WERI-Rb-1 (cell line): ENCODE measurements at regions not wholly inside any gene's neighbourhood (a gene's known extent, or its start where the extent isn't known, plus 50 kb on each side); places are given as distances from the start of the nearest gene placed in this dataset.

Experiments
- DNase-seq: peaks from one replicate; pipeline ENCODE4 v3.0.0-alpha.2; 2020
- H3K27ac ChIP-seq: fragments of 250-450 bp; sonication (Bioruptor Pico); 2 replicates; pipeline ENCODE4 v1.5.1; 2020; ENCODE audit warnings: mild to moderate bottlenecking, moderate library complexity
- H3K27me3 ChIP-seq: fragments of 250-450 bp; sonication (Bioruptor Pico); 2 replicates; pipeline ENCODE4 v1.5.1; 2021; ENCODE audit warnings: mild to moderate bottlenecking, low read depth, moderate library complexity; ENCODE audit not compliant: insufficient read depth, severe bottlenecking
- H3K36me3 ChIP-seq: fragments of 250-450 bp; sonication (Bioruptor Pico); 2 replicates; pipeline ENCODE4 v1.5.1; 2020; ENCODE audit warnings: mild to moderate bottlenecking, moderate library complexity
- H3K4me3 ChIP-seq: 2 replicates; pipeline ENCODE4 v1.5.1; 2011; ENCODE audit warnings: low read depth, mild to moderate bottlenecking, control low read depth, low read length
- H3K9me3 ChIP-seq: fragments of 250-450 bp; sonication (Bioruptor Pico); 2 replicates; pipeline ENCODE4 v1.5.1; 2021; ENCODE audit warnings: mild to moderate bottlenecking, moderate library complexity; ENCODE audit not compliant: severe bottlenecking
- CTCF ChIP-seq: IDR thresholded peaks from 2 replicates; pipeline ENCODE4 v1.5.1; 2011; ENCODE audit warnings: low read depth, mild to moderate bottlenecking, control low read depth, inconsistent platforms, low read length

DNA sequence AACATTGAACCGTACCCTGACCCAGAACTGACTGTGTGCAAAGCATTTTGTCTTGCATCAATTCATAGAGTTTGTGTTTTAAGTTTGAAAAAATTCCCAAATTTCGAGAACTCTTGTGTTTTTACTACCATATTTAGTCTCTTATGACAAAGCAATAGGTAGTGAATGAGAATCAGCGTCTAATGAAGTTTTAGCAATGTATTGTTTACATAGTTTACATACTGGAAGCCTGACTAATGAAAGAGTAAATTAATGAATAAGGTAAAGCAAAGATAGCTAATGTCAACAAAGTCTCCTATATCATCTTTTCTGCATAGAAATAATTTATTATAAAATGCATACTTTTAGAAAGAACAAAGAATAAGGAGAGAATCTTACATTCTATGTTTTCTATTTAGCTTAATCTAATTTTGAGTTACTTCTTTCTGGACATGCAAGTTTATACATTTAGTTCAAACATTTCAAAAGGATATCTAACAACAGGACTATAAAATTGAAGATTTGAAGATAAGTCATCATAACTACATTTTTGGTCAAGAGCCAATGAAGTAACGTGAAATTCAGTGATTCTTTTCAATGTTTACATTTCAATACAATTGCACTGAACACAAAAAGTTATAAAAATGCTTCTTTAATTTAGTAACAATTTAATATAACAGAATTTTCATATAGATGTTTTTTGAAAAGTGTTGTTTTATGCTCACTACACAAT lies 1943.7 kb downstream of the NCAM2 start:
- no peak for TF ChIP-seq CTCF
- no peak overlapping the region for H3K4me3 ChIP-seq
- H3K27ac ChIP-seq: no peak overlapping the region

GRCh38 chr21:22955559-22955958 lies 1957.3 kb downstream of the NCAM2 start:
- H3K9me3 ChIP-seq: no peaks in the 10 kb centered on the region
- DNase-seq: no peak
- no peak overlapping the region for H3K27ac ChIP-seq
- H3K4me3 ChIP-seq: no peak overlapping the region
- H3K36me3 ChIP-seq: no peaks in the 10 kb centered on the region
- no peaks in the 10 kb centered on the region for H3K27me3 ChIP-seq
- no peak for TF ChIP-seq CTCF

More for the DNA sequence above, 1943.7 kb downstream of the NCAM2 start:
- no peaks in the 10 kb centered on the region for H3K9me3 ChIP-seq
- no peak for DNase-seq
- H3K36me3 ChIP-seq: no peaks in the 10 kb centered on the region
- no peaks in the 10 kb centered on the region for H3K27me3 ChIP-seq

DNA sequence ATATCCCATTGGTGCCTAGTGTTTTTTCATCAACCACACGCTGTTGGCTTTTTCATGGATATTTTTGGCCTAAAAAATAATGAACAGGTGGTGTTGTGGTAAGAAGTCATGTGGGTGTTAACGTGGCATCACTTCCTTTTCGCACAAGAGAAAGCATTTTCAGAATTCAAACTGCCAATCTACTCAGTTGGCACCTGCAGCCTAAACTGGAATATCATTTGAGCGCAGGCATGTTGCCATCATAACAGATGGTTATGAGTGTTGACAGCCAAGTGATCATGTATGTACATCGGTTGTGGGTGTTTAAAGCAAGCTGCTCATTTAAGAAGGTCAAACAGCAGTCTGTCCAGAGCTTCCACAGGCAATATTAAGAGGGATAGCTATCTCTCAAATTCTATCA lies 1963.0 kb downstream of the NCAM2 start:
- H3K4me3 ChIP-seq: no peak overlapping the region
- no peaks in the 10 kb centered on the region for H3K27me3 ChIP-seq
- no peaks in the 10 kb centered on the region for H3K9me3 ChIP-seq
- no peaks in the 10 kb centered on the region for H3K36me3 ChIP-seq
- DNase-seq: no peak
- H3K27ac ChIP-seq: no peak overlapping the region
- TF ChIP-seq CTCF: no peak

- H3K4me3 ChIP-seq: no peak overlapping the region
- no peak for DNase-seq
- H3K27ac ChIP-seq: no peak overlapping the region
- no peaks in the 10 kb centered on the region for H3K27me3 ChIP-seq
- peak; percentile 31; the same call in 1 of the 2 replicates for TF ChIP-seq CTCF
- no peaks in the 10 kb centered on the region for H3K9me3 ChIP-seq
- H3K36me3 ChIP-seq: no peaks in the 10 kb centered on the region
Measured at GRCh38 chr21:22965455-22966135, 1967.4 kb downstream of the NCAM2 start.

GRCh38 chr21:22981819-22982218 lies 1983.6 kb downstream of the NCAM2 start:
- DNase-seq: no peak
- Histone ChIP-seq H3K4me3 (no peak overlapping the region), H3K27ac (no peak overlapping the region), H3K9me3 (no peaks in the 10 kb centered on the region), H3K27me3 (no peaks in the 10 kb centered on the region), H3K36me3 (no peaks in the 10 kb centered on the region)
- TF ChIP-seq CTCF: no peak
